HG03460 (cell line): ENCODE measurements at regions not wholly inside any gene's neighbourhood (a gene's known extent, or its start where the extent isn't known, plus 50 kb on each side); places are given as distances from the start of the nearest gene placed in this dataset.
"Not testable (repeated sequence)": the region's sequence is repeated elsewhere in the genome, so short reads cannot be mapped to it uniquely, and the experiment has no call there.

Source experiments
- ATAC-seq: cut with Tn5 transposase; IDR thresholded peaks from one replicate; pipeline ENCODE4 v1.9.1; 2021; ENCODE audit not compliant: unreplicated experiment

- ATAC-seq = no peak
Measured at GRCh38 chr18:77329651-77330050, 80.0 kb downstream of the GALR1 start.

- ATAC-seq = no peak
Measured at GRCh38 chr18:77334876-77335275, 85.2 kb downstream of the GALR1 start.

GRCh38 chr18:77337604-77338003, 88.0 kb downstream of the GALR1 start:
- no peak for ATAC-seq

GRCh38 chr18:77339093-77339492, 89.4 kb downstream of the GALR1 start:
- no peak for ATAC-seq

DNA sequence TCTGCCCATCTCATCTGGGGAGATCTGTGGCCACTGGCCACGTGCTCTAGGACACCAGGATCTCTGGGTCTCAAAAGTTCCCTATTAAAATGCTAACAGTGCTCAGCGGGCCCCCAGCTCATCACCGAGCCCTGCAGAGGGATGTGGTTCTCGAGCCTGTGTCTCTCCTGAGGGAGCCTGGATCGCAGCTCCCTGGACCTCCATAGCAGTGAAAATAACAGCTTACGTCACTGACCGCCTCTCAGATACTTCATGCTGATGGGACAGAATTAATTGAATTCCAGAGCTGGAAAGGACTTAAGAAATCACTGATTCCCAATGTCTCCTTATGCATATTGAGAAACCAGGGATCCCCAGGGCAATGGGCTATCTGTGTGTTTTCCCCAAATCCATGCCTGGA, 90.0 kb downstream of the GALR1 start:
- no peak for ATAC-seq

GRCh38 chr18:77340815-77341214, 91.2 kb downstream of the GALR1 start:
- ATAC-seq = no peak

DNA sequence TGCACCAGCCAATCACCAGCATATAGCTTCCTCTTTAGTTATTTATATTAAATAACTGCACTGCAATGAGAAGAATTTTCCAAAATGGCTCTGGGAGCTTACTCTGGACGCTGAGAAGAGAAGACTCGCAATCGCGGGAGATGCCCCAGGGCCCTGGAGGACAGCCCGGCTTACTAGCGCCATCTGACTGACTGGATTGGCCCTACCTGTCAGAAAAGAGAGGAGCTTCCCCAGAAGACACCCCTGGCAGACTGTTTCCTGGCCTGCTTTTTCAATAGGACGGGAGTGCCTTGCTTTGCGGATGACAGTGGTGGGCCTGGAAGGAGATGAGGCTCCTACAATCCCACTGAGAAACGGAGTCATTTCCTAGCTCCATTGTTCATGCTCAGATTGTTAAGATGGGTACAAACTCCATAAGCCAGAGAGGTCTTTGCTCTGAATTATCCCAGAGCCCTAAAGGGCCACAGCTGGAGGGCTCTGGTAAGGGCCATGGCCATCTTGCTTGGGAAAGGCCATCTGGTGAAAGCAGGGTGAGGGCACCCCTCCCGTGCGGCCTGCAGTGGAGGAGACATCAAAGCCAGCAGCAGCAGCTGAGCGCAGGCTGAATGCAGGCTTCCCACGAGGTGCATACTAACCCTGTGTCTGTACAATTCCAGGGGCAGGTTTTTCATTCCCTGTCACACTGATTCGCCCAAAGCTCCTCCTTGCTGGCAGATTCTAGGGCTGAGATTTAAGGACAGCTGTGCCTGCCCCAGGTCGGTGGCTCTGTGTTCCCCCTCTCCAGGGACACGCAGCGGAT, 92.1 kb downstream of the GALR1 start:
- ATAC-seq = no peak

GRCh38 chr18:77342736-77343135, 93.1 kb downstream of the GALR1 start:
- no peak for ATAC-seq

DNA sequence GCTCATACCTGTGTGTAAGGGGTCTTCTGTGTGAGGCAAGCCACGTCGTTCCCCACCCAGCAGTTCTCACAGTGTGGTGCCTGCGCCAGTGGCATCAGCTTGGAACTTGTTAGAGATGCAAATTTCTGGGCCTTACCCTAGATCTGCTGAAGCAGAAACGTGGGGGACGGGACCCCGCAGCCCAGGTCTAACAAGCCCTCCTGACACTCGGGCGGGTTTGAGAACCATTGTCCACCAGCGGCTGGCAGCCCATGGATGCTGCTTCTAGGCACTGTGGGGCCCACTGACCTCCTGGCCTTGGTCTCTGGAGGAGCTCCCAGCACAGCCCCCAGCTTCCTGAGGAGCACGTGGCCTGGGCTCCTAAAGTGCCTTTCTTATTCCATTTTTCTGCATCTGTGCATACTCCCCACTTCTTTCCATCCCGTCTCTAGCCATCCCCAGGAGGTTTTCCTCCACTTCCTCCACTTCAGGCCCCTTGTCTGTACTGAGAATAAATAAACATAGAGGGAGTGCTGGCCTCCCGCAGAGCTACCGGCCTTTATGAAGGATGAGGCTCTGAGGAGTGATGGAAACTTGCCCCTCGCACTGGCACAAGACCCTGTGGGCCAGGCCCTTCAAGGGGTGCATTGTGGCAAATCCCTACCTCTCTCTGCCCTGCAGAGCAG, 94.3 kb downstream of the GALR1 start:
- ATAC-seq = no peak

- ATAC-seq = no peak
Measured at GRCh38 chr18:77344786-77345500, 95.3 kb downstream of the GALR1 start.

DNA sequence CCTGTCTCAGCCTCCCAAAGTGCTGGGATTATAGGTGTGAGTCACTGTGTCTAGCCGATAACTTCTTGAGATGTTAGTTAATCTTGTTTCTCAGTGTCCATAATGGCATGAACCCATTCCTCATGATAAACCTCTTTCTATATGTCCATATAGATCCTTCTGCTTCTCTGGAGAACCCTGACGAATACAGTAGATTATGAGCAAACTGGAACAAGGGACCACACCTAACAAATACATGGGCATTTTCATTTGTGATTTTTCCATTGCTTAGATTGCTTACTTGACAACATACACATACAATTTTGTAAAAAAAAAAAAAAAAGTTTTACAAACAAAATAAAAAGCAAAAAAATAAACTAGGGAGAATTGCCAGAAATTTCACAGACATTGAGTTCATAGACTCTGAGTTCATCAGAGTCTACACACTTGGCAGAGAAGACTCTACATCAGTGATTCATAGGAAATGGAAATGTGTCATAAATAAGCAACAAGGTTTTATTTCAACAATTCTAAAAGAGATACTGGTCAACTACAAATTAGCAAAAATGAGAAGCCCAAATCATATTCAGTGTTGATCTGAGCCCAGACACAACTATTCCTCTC, 96.7 kb downstream of the GALR1 start:
- ATAC-seq = no peak

GRCh38 chr18:77353349-77353748, 103.7 kb downstream of the GALR1 start:
- ATAC-seq = not testable (repeated sequence)

DNA sequence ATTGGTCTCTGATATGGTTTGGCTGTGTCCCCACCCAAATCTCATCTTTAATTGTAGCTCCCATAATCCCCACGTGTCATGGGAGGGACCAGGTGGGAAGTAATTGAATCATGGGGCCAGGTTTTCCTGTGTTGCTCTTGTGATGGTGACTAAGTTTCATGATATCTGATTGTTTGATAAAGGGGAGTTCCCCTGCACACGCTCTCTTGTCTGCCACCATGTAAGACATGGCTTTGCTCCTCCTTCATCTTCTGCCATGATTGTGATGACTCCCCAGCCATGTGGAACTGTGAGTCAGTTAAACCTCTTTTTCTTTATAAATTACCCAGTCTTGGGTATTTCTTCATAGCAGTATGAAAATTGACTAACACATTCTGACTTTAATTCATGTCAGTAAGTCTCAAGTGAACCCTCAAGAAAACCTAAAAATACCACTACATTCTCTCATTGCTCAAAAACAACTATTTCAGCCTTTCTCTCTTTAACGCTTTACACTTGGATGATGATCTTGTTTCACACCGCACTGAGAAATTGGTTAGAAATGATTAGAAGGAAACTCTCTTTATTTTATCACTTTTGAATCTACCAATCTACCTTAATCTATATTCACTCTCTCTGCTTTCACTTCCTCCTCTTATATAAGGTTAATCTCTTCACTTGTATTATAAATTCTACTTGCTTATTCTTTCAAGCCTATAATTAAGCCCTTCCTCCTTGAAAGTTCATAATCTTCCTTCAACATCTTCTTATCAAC, 110.1 kb downstream of the GALR1 start:
- no peak for ATAC-seq

- no peak for ATAC-seq
Measured at GRCh38 chr18:77360315-77361190, 110.9 kb downstream of the GALR1 start.

- ATAC-seq = no peak
Measured at GRCh38 chr18:77361382-77361781, 111.7 kb downstream of the GALR1 start.

DNA sequence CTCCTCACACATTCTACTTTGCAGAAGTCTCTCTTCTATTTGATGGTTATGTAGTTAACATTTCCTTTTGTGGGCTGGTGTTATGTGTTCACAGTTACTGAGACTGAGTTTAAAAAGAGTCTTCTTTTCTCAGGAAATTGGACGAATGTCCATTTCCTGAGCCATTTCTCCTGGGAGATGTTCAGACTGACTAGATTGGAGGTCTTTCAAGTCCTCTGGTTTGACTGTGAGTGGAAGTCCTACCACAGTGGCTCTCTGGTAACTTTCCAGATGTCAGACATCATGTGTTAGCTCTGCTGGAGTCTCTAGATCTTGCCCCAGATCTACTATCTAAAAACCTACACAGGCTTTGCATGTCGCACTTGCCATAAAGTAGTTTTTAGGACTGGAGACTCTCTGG, 116.0 kb downstream of the GALR1 start:
- no peak for ATAC-seq

GRCh38 chr18:77366067-77366719, 116.5 kb downstream of the GALR1 start:
- ATAC-seq = no peak

- no peak for ATAC-seq
Measured at GRCh38 chr18:77366720-77367641, 117.3 kb downstream of the GALR1 start.
